Ascending aorta (tissue), 2 donors: ENCODE measurements at regions not wholly inside any gene's neighbourhood (a gene's known extent, or its start where the extent isn't known, plus 50 kb on each side); places are given as distances from the start of the nearest gene placed in this dataset.

Experiments used
- DNase-seq, 2 donors: peaks; one replicate each; pipeline ENCODE4 v3.0.0-alpha.2; 2019; ENCODE audit warnings: low spot score in 2 of 2
- H3K27ac ChIP-seq, 2 donors: fragments of 200-600 bp; sonication (generic); one replicate each; pipeline ENCODE4 v1.5.1; 2016 to 2017; ENCODE audit warnings: mild to moderate bottlenecking in 1 of 2
- H3K27me3 ChIP-seq: fragments of 200-600 bp; sonication (generic); one replicate; pipeline ENCODE4 v1.5.1; 2017
- H3K36me3 ChIP-seq, 2 donors: fragments of 200-600 bp; sonication (generic); one replicate each; pipeline ENCODE4 v1.5.1; 2016
- H3K4me1 ChIP-seq, 2 donors: fragments of 200-600 bp; sonication (generic); one replicate each; pipeline ENCODE4 v1.5.1; 2016 to 2017; ENCODE audit warnings: mild to moderate bottlenecking in 1 of 2
- H3K4me3 ChIP-seq, 2 donors: fragments of 200-600 bp; sonication (generic); one replicate each; pipeline ENCODE4 v1.5.1; 2016 to 2017; ENCODE audit warnings: mild to moderate bottlenecking in 1 of 2
- H3K9me3 ChIP-seq, 2 donors: fragments of 200-600 bp; sonication (generic); one replicate each; pipeline ENCODE4 v1.5.1; 2016
- intact Hi-C: fragments of 100-400 bp; cut with DNase I; formaldehyde crosslinking; loops from one replicate; pipeline ENCODE4 v1.15.1; 2023
- TF ChIP-seq, protein P1 (sequence below), 3 experiments: fragments of 200-600 bp in 2 of 3; fragments of 450-650 bp in 1 of 3; sonication (generic) in 2 of 3; IDR thresholded peaks; one replicate each; pipeline ENCODE4 v1.5.1; 2016 to 2019; ENCODE audit warnings: antibody characterized with exemption in 3 of 3, mild to moderate bottlenecking in 1 of 3, moderate library complexity in 1 of 3

- H3K9me3 ChIP-seq: no peaks in the 10 kb centered on the region
- H3K4me1 ChIP-seq: peaks cover 0 to 8% of the 10 kb centered on the region in 2 donors
- intact Hi-C loops: no loop called here
- DNase-seq: peak in 1 of 2 donors; percentile 58
- no peak overlapping the region for H3K27ac ChIP-seq
- TF ChIP-seq, protein P1, sequence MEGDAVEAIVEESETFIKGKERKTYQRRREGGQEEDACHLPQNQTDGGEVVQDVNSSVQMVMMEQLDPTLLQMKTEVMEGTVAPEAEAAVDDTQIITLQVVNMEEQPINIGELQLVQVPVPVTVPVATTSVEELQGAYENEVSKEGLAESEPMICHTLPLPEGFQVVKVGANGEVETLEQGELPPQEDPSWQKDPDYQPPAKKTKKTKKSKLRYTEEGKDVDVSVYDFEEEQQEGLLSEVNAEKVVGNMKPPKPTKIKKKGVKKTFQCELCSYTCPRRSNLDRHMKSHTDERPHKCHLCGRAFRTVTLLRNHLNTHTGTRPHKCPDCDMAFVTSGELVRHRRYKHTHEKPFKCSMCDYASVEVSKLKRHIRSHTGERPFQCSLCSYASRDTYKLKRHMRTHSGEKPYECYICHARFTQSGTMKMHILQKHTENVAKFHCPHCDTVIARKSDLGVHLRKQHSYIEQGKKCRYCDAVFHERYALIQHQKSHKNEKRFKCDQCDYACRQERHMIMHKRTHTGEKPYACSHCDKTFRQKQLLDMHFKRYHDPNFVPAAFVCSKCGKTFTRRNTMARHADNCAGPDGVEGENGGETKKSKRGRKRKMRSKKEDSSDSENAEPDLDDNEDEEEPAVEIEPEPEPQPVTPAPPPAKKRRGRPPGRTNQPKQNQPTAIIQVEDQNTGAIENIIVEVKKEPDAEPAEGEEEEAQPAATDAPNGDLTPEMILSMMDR (IDR thresholded peaks at IDR 0.05): no peak
- H3K36me3 ChIP-seq: no peaks in the 10 kb centered on the region
- H3K27me3 ChIP-seq: no peaks in the 10 kb centered on the region
- H3K4me3 ChIP-seq: no peak overlapping the region
These were observed 97.9 kb downstream of the ACKR3 start for GRCh38 chr2:236667526-236667925.

- intact Hi-C loops: no loop called here
- no peak overlapping the region for H3K4me3 ChIP-seq
- H3K27me3 ChIP-seq: no peaks in the 10 kb centered on the region
- no peaks in the 10 kb centered on the region for H3K9me3 ChIP-seq
- H3K36me3 ChIP-seq: no peaks in the 10 kb centered on the region
- TF ChIP-seq, protein P1 (IDR thresholded peaks at IDR 0.05): no peak
- no peak overlapping the region for H3K27ac ChIP-seq
- DNase-seq: peak in 1 of 2 donors; percentile 50
- H3K4me1 ChIP-seq: no peaks in the 10 kb centered on the region
These were observed 98.9 kb downstream of the ACKR3 start for GRCh38 chr2:236668531-236668969.

GRCh38 chr2:236670235-236670620 is 100.6 kb downstream of the ACKR3 start:
- DNase-seq: peak in 1 of 2 donors; percentile 53
- intact Hi-C loops: no loop called here
- H3K4me3 ChIP-seq: no peak overlapping the region
- H3K27me3 ChIP-seq: no peaks in the 10 kb centered on the region
- TF ChIP-seq, protein P1 (IDR thresholded peaks at IDR 0.05): no peak
- no peak overlapping the region for H3K27ac ChIP-seq
- no peaks in the 10 kb centered on the region for H3K9me3 ChIP-seq
- H3K4me1 ChIP-seq: peaks cover 0 to 9% of the 10 kb centered on the region in 2 donors
- no peaks in the 10 kb centered on the region for H3K36me3 ChIP-seq

GRCh38 chr2:236671896-236672562 is 102.4 kb downstream of the ACKR3 start:
- Histone ChIP-seq H3K36me3 (no peaks in the 10 kb centered on the region), H3K4me1 (peaks cover 0 to 23% of the 10 kb centered on the region in 2 donors), H3K27me3 (no peaks in the 10 kb centered on the region), H3K4me3 (no peak overlapping the region), H3K27ac (no peak overlapping the region), H3K9me3 (no peaks in the 10 kb centered on the region)
- DNase-seq: peak in 1 of 2 donors; percentile 52
- TF ChIP-seq, protein P1 (IDR thresholded peaks at IDR 0.05): no peak
- intact Hi-C loops: no loop called here

DNA sequence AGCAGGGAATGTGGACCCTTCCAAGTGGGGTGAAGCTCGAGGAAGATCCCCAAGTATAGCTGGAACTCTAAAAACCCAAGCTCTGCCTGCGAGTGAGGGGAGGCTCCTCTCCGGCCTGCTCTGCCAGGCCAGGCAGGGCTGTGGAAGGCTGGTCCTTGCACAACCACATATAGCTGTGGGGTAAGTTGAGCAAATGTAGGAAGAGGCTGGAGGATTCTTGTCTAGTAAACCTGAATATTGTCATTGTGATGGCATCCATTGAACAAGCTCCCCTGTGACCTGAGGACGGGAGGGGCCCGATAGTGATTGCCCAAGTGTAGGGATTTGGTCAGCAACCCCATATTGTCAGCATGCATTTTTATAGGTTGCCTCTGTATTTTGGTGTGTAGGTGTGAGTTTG is 103.0 kb downstream of the ACKR3 start:
- H3K4me1 ChIP-seq: peaks cover 0 to 23% of the 10 kb centered on the region in 2 donors

More for the DNA sequence above, 103.0 kb downstream of the ACKR3 start:
- Histone ChIP-seq H3K27me3 (no peaks in the 10 kb centered on the region), H3K27ac (no peak overlapping the region), H3K4me3 (no peak overlapping the region), H3K36me3 (no peaks in the 10 kb centered on the region), H3K9me3 (no peaks in the 10 kb centered on the region)
- DNase-seq: peak in 1 of 2 donors; percentile 40
- TF ChIP-seq, protein P1 (IDR thresholded peaks at IDR 0.05): no peak
- intact Hi-C loops: no loop called here
